Mesenchymal stem cell (in vitro differentiated cells and primary cell): ENCODE measurements at regions not wholly inside any gene's neighbourhood (a gene's known extent, or its start where the extent isn't known, plus 50 kb on each side); places are given as distances from the start of the nearest gene placed in this dataset.
"Not testable (repeated sequence)": the region's sequence is repeated elsewhere in the genome, so short reads cannot be mapped to it uniquely, and the experiment has no call there.

Source experiments
- DNase-seq: peaks from one replicate; pipeline ENCODE4 v3.0.0-alpha.2; 2013
- H2AFZ ChIP-seq: one replicate; pipeline ENCODE4 v1.6.1; 2013; ENCODE audit warnings: low read depth, mild to moderate bottlenecking, control low read depth, inconsistent platforms, low read length, moderate library complexity
- H2AK5ac ChIP-seq: 2 replicates; pipeline ENCODE4 v1.6.1; 2013; ENCODE audit warnings: low read length, moderate library complexity, mild to moderate bottlenecking, inconsistent platforms; ENCODE audit not compliant: severe bottlenecking
- H2BK120ac ChIP-seq: one replicate; pipeline ENCODE4 v1.6.1; 2013; ENCODE audit warnings: low read depth, mild to moderate bottlenecking, inconsistent platforms, low read length, moderate library complexity
- H2BK12ac ChIP-seq, 2 experiments: one replicate each; pipeline ENCODE4 v1.6.1; 2013; ENCODE audit warnings: inconsistent platforms in 2 of 2, low read length in 2 of 2, mild to moderate bottlenecking in 2 of 2, moderate library complexity in 2 of 2, control low read depth in 1 of 2
- H2BK15ac ChIP-seq: one replicate; pipeline ENCODE4 v1.6.1; 2013; ENCODE audit warnings: mild to moderate bottlenecking, low read depth, inconsistent platforms; ENCODE audit not compliant: poor library complexity, severe bottlenecking
- H2BK5ac ChIP-seq: 2 replicates; pipeline ENCODE4 v1.6.1; 2013; ENCODE audit warnings: low read depth, mild to moderate bottlenecking, low read length, control low read depth, inconsistent platforms; ENCODE audit not compliant: poor library complexity, severe bottlenecking
- H3K14ac ChIP-seq, 2 experiments: one replicate each; pipeline ENCODE4 v1.6.1; 2013; ENCODE audit warnings: inconsistent platforms in 2 of 2, low read length in 2 of 2, control low read depth in 1 of 2, mild to moderate bottlenecking in 1 of 2, moderate library complexity in 1 of 2
- H3K18ac ChIP-seq, 2 experiments: one replicate each; pipeline ENCODE4 v1.6.1; 2013; ENCODE audit warnings: inconsistent platforms in 2 of 2, low read length in 2 of 2, control low read depth in 1 of 2, low read depth in 1 of 2, mild to moderate bottlenecking in 1 of 2
- H3K23ac ChIP-seq, 2 experiments: one replicate each; pipeline ENCODE4 v1.6.1; 2013; ENCODE audit warnings: inconsistent platforms in 2 of 2, low read length in 2 of 2, mild to moderate bottlenecking in 2 of 2, moderate library complexity in 2 of 2, control low read depth in 1 of 2
- H3K27ac ChIP-seq: 2 replicates; pipeline ENCODE4 v1.5.1; 2013; ENCODE audit warnings: mild to moderate bottlenecking, moderate library complexity, low read length, control low read depth, inconsistent platforms; ENCODE audit not compliant: poor library complexity, severe bottlenecking
- H3K27me3 ChIP-seq, 2 experiments: 2 replicates each; pipeline versions ENCODE4 v1.6.1 to v1.7.0; 2013; ENCODE audit warnings: low read length in 2 of 2, mild to moderate bottlenecking in 2 of 2, moderate library complexity in 2 of 2, control low read depth in 1 of 2, inconsistent platforms in 1 of 2; ENCODE audit not compliant: control insufficient read depth in 1 of 2, insufficient read depth in 1 of 2
- H3K36me3 ChIP-seq, 2 experiments: 2 replicates each; pipeline versions ENCODE4 v1.6.1 to v1.7.0; 2013; ENCODE audit warnings: low read length in 2 of 2, control low read depth in 1 of 2, inconsistent platforms in 1 of 2, low read depth in 1 of 2, mild to moderate bottlenecking in 1 of 2; ENCODE audit not compliant: insufficient read depth in 2 of 2, control insufficient read depth in 1 of 2
- H3K4ac ChIP-seq, 2 experiments: one replicate each; pipeline ENCODE4 v1.6.1; 2013; ENCODE audit warnings: inconsistent platforms in 2 of 2, low read length in 2 of 2, mild to moderate bottlenecking in 2 of 2, moderate library complexity in 2 of 2, control low read depth in 1 of 2, low read depth in 1 of 2
- H3K4me1 ChIP-seq: 2 replicates; pipeline ENCODE4 v1.6.1; 2013; ENCODE audit warnings: low read depth, low read length, control low read depth; ENCODE audit not compliant: control insufficient read depth, insufficient read depth
- H3K4me2 ChIP-seq: 2 replicates; pipeline ENCODE4 v1.6.1; 2013; ENCODE audit warnings: low read length, mild to moderate bottlenecking, inconsistent platforms; ENCODE audit not compliant: poor library complexity, severe bottlenecking
- H3K4me3 ChIP-seq, 2 experiments: 2 replicates each; pipeline versions ENCODE4 v1.5.1 to v1.7.0; 2013; ENCODE audit warnings: low read length in 2 of 2, mild to moderate bottlenecking in 2 of 2, control low read depth in 1 of 2, low read depth in 1 of 2; ENCODE audit not compliant: insufficient read depth in 1 of 2
- H3K79me1 ChIP-seq: replicated peaks from 2 replicates; pipeline ENCODE4 v1.6.1; 2013; ENCODE audit warnings: mild to moderate bottlenecking, control low read depth, low read length, inconsistent platforms; ENCODE audit not compliant: poor library complexity, severe bottlenecking
- H3K9ac ChIP-seq: 2 replicates; pipeline ENCODE4 v1.7.0; 2013; ENCODE audit warnings: mild to moderate bottlenecking, low read length, moderate library complexity
- H3K9me3 ChIP-seq: 2 replicates; pipeline ENCODE4 v1.7.0; 2013; ENCODE audit warnings: mild to moderate bottlenecking, low read length; ENCODE audit not compliant: control insufficient read depth
- H4K8ac ChIP-seq: one replicate; pipeline ENCODE4 v1.6.1; 2013; ENCODE audit warnings: inconsistent platforms, mild to moderate bottlenecking, low read length, moderate library complexity
- H4K91ac ChIP-seq: one replicate; pipeline ENCODE4 v1.6.1; 2013; ENCODE audit warnings: mild to moderate bottlenecking, low read length, inconsistent platforms
- WGBS: methylation state at CpG from one replicate; pipeline ENCODE4 v1.1.7; 2013; ENCODE audit warnings: mixed read lengths; 5-methylcytosine and 5-hydroxymethylcytosine counted together

GRCh38 chr13:46492946-46493345, 60.0 kb upstream of the LRCH1 start:
- no peak overlapping the region for H2BK120ac ChIP-seq
- H4K91ac ChIP-seq, result no peak overlapping the region
- peak overlapping the region; percentile 33 for H3K9ac ChIP-seq
- no peak overlapping the region for H3K14ac ChIP-seq
- DNase-seq, result peak; percentile 55
- H3K4me3 ChIP-seq, result no peak overlapping the region
- no peak overlapping the region for H3K27ac ChIP-seq
- no peak overlapping the region for H4K8ac ChIP-seq
- peaks cover 3% of the 10 kb centered on the region for H3K9me3 ChIP-seq
- no peaks in the 10 kb centered on the region for H3K36me3 ChIP-seq
- no peak overlapping the region for H2BK12ac ChIP-seq
- WGBS, result no CpG with 5 or more reads among the region's 1 CpG
- H3K23ac ChIP-seq, result no peak overlapping the region
- H2BK15ac ChIP-seq, result no peak overlapping the region
- H2AFZ ChIP-seq, result no peak overlapping the region
- H2AK5ac ChIP-seq, result no peak overlapping the region
- H3K18ac ChIP-seq, result no peak overlapping the region
- H3K4ac ChIP-seq, result no peak overlapping the region
- no peaks in the 10 kb centered on the region for H3K27me3 ChIP-seq
- H3K4me2 ChIP-seq, result no peak overlapping the region
- no peaks in the 10 kb centered on the region for H3K79me1 ChIP-seq
- peaks cover 7% of the 10 kb centered on the region for H3K4me1 ChIP-seq
- no peak overlapping the region for H2BK5ac ChIP-seq

GRCh38 chr13:46491641-46492040, 61.3 kb upstream of the LRCH1 start:
- H3K4me2 ChIP-seq, result no peak overlapping the region
- no peak overlapping the region for H4K91ac ChIP-seq
- H3K18ac ChIP-seq, result no peak overlapping the region
- no peaks in the 10 kb centered on the region for H3K79me1 ChIP-seq
- H3K36me3 ChIP-seq, result no peaks in the 10 kb centered on the region
- no peak overlapping the region for H3K14ac ChIP-seq
- no peak overlapping the region for H4K8ac ChIP-seq
- no peak overlapping the region for H2BK5ac ChIP-seq
- WGBS, result 89% methylated on average over 3 of the region's 4 CpGs
- no peak overlapping the region for H3K23ac ChIP-seq
- no peak for DNase-seq
- no peak overlapping the region for H2AK5ac ChIP-seq
- peak overlapping the region; percentile 33 for H3K9ac ChIP-seq
- H3K27me3 ChIP-seq, result no peaks in the 10 kb centered on the region
- H3K4me1 ChIP-seq, result peaks cover 7% of the 10 kb centered on the region
- H3K4ac ChIP-seq, result no peak overlapping the region
- H2BK120ac ChIP-seq, result no peak overlapping the region
- H2BK12ac ChIP-seq, result no peak overlapping the region
- H3K27ac ChIP-seq, result no peak overlapping the region
- H3K4me3 ChIP-seq, result no peak overlapping the region
- no peak overlapping the region for H2BK15ac ChIP-seq
- peaks cover 8% of the 10 kb centered on the region for H3K9me3 ChIP-seq
- H2AFZ ChIP-seq, result no peak overlapping the region

GRCh38 chr13:46490713-46491112, 62.3 kb upstream of the LRCH1 start:
- H4K91ac ChIP-seq, H2BK12ac ChIP-seq, H3K4ac ChIP-seq, H3K4me1 ChIP-seq, H3K36me3 ChIP-seq, H2BK15ac ChIP-seq, H2AFZ ChIP-seq, H4K8ac ChIP-seq, H2AK5ac ChIP-seq, H3K18ac ChIP-seq, H3K4me3 ChIP-seq, H2BK5ac ChIP-seq, H3K79me1 ChIP-seq, H3K27me3 ChIP-seq, H3K23ac ChIP-seq, H3K4me2 ChIP-seq, H3K27ac ChIP-seq, H3K14ac ChIP-seq, H2BK120ac ChIP-seq, DNase-seq: not testable (repeated sequence)
- H3K9ac ChIP-seq, result peak overlapping the region; percentile 80
- peaks cover 18% of the 10 kb centered on the region for H3K9me3 ChIP-seq
- 96% methylated on average over 14 of the region's 14 CpGs for WGBS

- no peak overlapping the region for H3K27ac ChIP-seq
- H3K4me3 ChIP-seq, result peak overlapping the region in 1 of 2 experiments; percentile 21
- H3K27me3 ChIP-seq, result no peaks in the 10 kb centered on the region
- peak overlapping the region; percentile 80 for H3K9ac ChIP-seq
- peak overlapping the region in 1 of 2 experiments; percentile 11 for H3K18ac ChIP-seq
- H3K4me1 ChIP-seq, result peaks cover 7% of the 10 kb centered on the region
- no peak overlapping the region for H3K14ac ChIP-seq
- no peak overlapping the region for H3K4me2 ChIP-seq
- H2BK15ac ChIP-seq, result no peak overlapping the region
- H2BK120ac ChIP-seq, result no peak overlapping the region
- peaks cover 24% of the 10 kb centered on the region for H3K9me3 ChIP-seq
- H2BK12ac ChIP-seq, result no peak overlapping the region
- no peak overlapping the region for H2AK5ac ChIP-seq
- no peak overlapping the region for H3K4ac ChIP-seq
- no peak overlapping the region for H4K8ac ChIP-seq
- no peak overlapping the region for H2AFZ ChIP-seq
- no peak for DNase-seq
- no peaks in the 10 kb centered on the region for H3K79me1 ChIP-seq
- WGBS, result 42% methylated on average over 2 of the region's 2 CpGs
- no peaks in the 10 kb centered on the region for H3K36me3 ChIP-seq
- H4K91ac ChIP-seq, result no peak overlapping the region
- H3K23ac ChIP-seq, result no peak overlapping the region
- H2BK5ac ChIP-seq, result no peak overlapping the region
These were observed 62.8 kb upstream of the LRCH1 start for GRCh38 chr13:46490129-46490528.
